OCI-LY3 (cell line): ENCODE measurements at regions not wholly inside any gene's neighbourhood (a gene's known extent, or its start where the extent isn't known, plus 50 kb on each side); places are given as distances from the start of the nearest gene placed in this dataset.

ENCODE experiments used
- H2AFZ ChIP-seq: fragments of 200-600, 300-600 bp; shearing (Covaris generic); 2 replicates; pipeline ENCODE4 v1.6.0; 2014; ENCODE audit warnings: antibody characterized with exemption, low read depth, low read length
- H3K27ac ChIP-seq: fragments of 200-600, 300-600 bp; sonication (generic); 2 replicates; pipeline ENCODE4 v1.5.1; 2014; ENCODE audit warnings: mild to moderate bottlenecking, low read length, moderate library complexity, mixed read lengths
- H3K27me3 ChIP-seq: fragments of 200-600, 300-600 bp; sonication (generic); 2 replicates; pipeline ENCODE4 v1.6.1; 2014; ENCODE audit warnings: low read depth, low read length, mixed read lengths
- H3K36me3 ChIP-seq: fragments of 200-600, 300-600 bp; sonication (generic); replicated peaks from 2 replicates; pipeline ENCODE3; 2014; ENCODE audit warnings: low read depth, low read length, mixed read lengths
- H3K4me1 ChIP-seq: fragments of 300-600, 200-600 bp; sonication (generic); 2 replicates; pipeline ENCODE4 v1.6.1; 2014; ENCODE audit warnings: low read length, mixed read lengths
- H3K4me2 ChIP-seq: fragments of 200-600, 300-600 bp; sonication (generic); 2 replicates; pipeline ENCODE4 v1.6.1; 2014; ENCODE audit warnings: low read length, mixed read lengths
- H3K4me3 ChIP-seq: fragments of 300-600, 200-600 bp; sonication (generic); 2 replicates; pipeline ENCODE4 v1.5.1; 2014; ENCODE audit warnings: antibody characterized with exemption, mild to moderate bottlenecking, low read length, moderate library complexity
- H3K79me2 ChIP-seq: fragments of 300-600, 200-600 bp; shearing (Covaris generic); 2 replicates; pipeline ENCODE4 v1.6.1; 2014; ENCODE audit warnings: mild to moderate bottlenecking, low read length, mixed read lengths
- H3K9ac ChIP-seq: fragments of 300-600, 200-600 bp; shearing (Covaris generic); 2 replicates; pipeline ENCODE4 v1.6.0; 2014; ENCODE audit warnings: mild to moderate bottlenecking, low read length, moderate library complexity
- H3K9me3 ChIP-seq: fragments of 200-600, 300-600 bp; shearing (Covaris generic); 2 replicates; pipeline ENCODE4 v1.6.1; 2014; ENCODE audit warnings: low read length, mixed read lengths; ENCODE audit not compliant: insufficient read depth
- H4K20me1 ChIP-seq: fragments of 200-600, 300-600 bp; sonication (generic); 2 replicates; pipeline ENCODE4 v1.6.1; 2016; ENCODE audit warnings: low read length, mixed read lengths; ENCODE audit not compliant: insufficient read depth
- CTCF ChIP-seq: fragments of 200-600, 300-600 bp; sonication (generic); IDR thresholded peaks from 2 replicates; pipeline ENCODE4 v1.5.1; 2014; ENCODE audit warnings: antibody characterized with exemption, low read length, low read depth
- EZH2phosphoT487 ChIP-seq: fragments of 200-600 bp; shearing (Covaris generic); IDR thresholded peaks from 2 replicates; pipeline ENCODE4 v1.6.1; 2018; ENCODE audit warnings: antibody characterized with exemption, mixed run types, low read depth

GRCh38 chr13:44125943-44126469 is 246.3 kb downstream of the LACC1 start:
- no peak overlapping the region for H3K27ac ChIP-seq
- H3K4me3 ChIP-seq: no peak overlapping the region
- H3K36me3 ChIP-seq: no peaks in the 10 kb centered on the region

GRCh38 chr13:44128552-44129001 is 245.0 kb upstream of the SERP2 start:
- Histone ChIP-seq H3K4me3 (no peak overlapping the region), H3K36me3 (no peaks in the 10 kb centered on the region), H3K79me2 (no peaks in the 10 kb centered on the region), H3K4me1 (peaks cover 1% of the 10 kb centered on the region; the same call in 1 of the 2 replicates), H3K9ac (no peak overlapping the region), H4K20me1 (no peaks in the 10 kb centered on the region), H3K4me2 (no peak overlapping the region), H2AFZ (no peak overlapping the region), H3K27me3 (peaks cover 37% of the 10 kb centered on the region), H3K27ac (no peak overlapping the region), H3K9me3 (no peaks in the 10 kb centered on the region)
- TF ChIP-seq CTCF (no peak), EZH2phosphoT487 (no peak)

More at GRCh38 chr13:44125943-44126469, 246.3 kb downstream of the LACC1 start:
- Histone ChIP-seq H3K9ac (no peak overlapping the region), H2AFZ (no peak overlapping the region), H3K4me2 (no peak overlapping the region), H3K4me1 (no peaks in the 10 kb centered on the region), H3K27me3 (peaks cover 25% of the 10 kb centered on the region), H4K20me1 (no peaks in the 10 kb centered on the region), H3K9me3 (peaks cover 4% of the 10 kb centered on the region; the same call in 1 of the 2 replicates), H3K79me2 (no peaks in the 10 kb centered on the region)
- TF ChIP-seq EZH2phosphoT487 (no peak), CTCF (no peak)

- Histone ChIP-seq H3K9me3 (no peaks in the 10 kb centered on the region), H3K4me2 (no peak overlapping the region), H3K4me3 (no peak overlapping the region), H4K20me1 (no peaks in the 10 kb centered on the region), H3K27me3 (peaks cover 37% of the 10 kb centered on the region), H3K4me1 (peaks cover 4% of the 10 kb centered on the region; the same call in 1 of the 2 replicates), H3K9ac (no peak overlapping the region), H3K27ac (no peak overlapping the region), H3K79me2 (no peaks in the 10 kb centered on the region), H3K36me3 (no peaks in the 10 kb centered on the region), H2AFZ (no peak overlapping the region)
- TF ChIP-seq CTCF: no peak
- TF ChIP-seq EZH2phosphoT487: no peak
These were observed 244.2 kb upstream of the SERP2 start for GRCh38 chr13:44129418-44129817.

GRCh38 chr13:44131069-44131614 is 242.5 kb upstream of the SERP2 start:
- Histone ChIP-seq H3K36me3 (no peaks in the 10 kb centered on the region), H3K4me2 (no peak overlapping the region), H2AFZ (no peak overlapping the region), H3K4me1 (peaks cover 4% of the 10 kb centered on the region; the same call in 1 of the 2 replicates), H3K9me3 (no peaks in the 10 kb centered on the region), H3K27ac (no peak overlapping the region), H3K79me2 (no peaks in the 10 kb centered on the region), H3K9ac (no peak overlapping the region), H4K20me1 (no peaks in the 10 kb centered on the region), H3K27me3 (peaks cover 40% of the 10 kb centered on the region), H3K4me3 (no peak overlapping the region)
- TF ChIP-seq EZH2phosphoT487: no peak
- no peak for TF ChIP-seq CTCF
